DOHH2 (cell line): ENCODE measurements at regions not wholly inside any gene's neighbourhood (a gene's known extent, or its start where the extent isn't known, plus 50 kb on each side); places are given as distances from the start of the nearest gene placed in this dataset.

Source experiments
- H3F3A ChIP-seq: fragments of 200-600 bp; sonication (generic), shearing (Covaris generic); 2 replicates; pipeline ENCODE4 v1.6.0; 2016; ENCODE audit warnings: antibody characterized with exemption, mild to moderate bottlenecking; ENCODE audit not compliant: control insufficient read depth, insufficient read depth
- H3K27ac ChIP-seq: fragments of 200-600 bp; sonication (generic); 2 replicates; pipeline ENCODE4 v1.5.1; 2014; ENCODE audit warnings: low read depth, mild to moderate bottlenecking, low read length, moderate library complexity
- H3K27me3 ChIP-seq: fragments of 200-600 bp; sonication (generic); 2 replicates; pipeline ENCODE4 v1.6.1; 2014; ENCODE audit warnings: mild to moderate bottlenecking, low read length, mixed read lengths; ENCODE audit not compliant: control insufficient read depth
- H3K36me3 ChIP-seq: fragments of 200-600 bp; sonication (generic); 2 replicates; pipeline ENCODE4 v1.6.1; 2014; ENCODE audit warnings: mild to moderate bottlenecking, low read length, moderate library complexity, mixed read lengths; ENCODE audit not compliant: control insufficient read depth
- H3K4me1 ChIP-seq: fragments of 200-600 bp; sonication (generic); 2 replicates; pipeline ENCODE4 v1.6.1; 2014; ENCODE audit warnings: mild to moderate bottlenecking, low read length, mixed read lengths; ENCODE audit not compliant: control insufficient read depth
- H3K4me2 ChIP-seq: fragments of 200-600 bp; sonication (generic); 2 replicates; pipeline ENCODE4 v1.6.0; 2014; ENCODE audit warnings: mild to moderate bottlenecking, low read length, moderate library complexity
- H3K4me3 ChIP-seq: fragments of 200-600 bp; sonication (generic); 2 replicates; pipeline ENCODE4 v1.5.1; 2014; ENCODE audit warnings: mild to moderate bottlenecking, low read length, mixed read lengths
- H3K79me2 ChIP-seq: fragments of 200-600 bp; sonication (generic); 2 replicates; pipeline ENCODE4 v1.6.1; 2014; ENCODE audit warnings: mild to moderate bottlenecking, low read length, mixed read lengths; ENCODE audit not compliant: control insufficient read depth
- H3K9me2 ChIP-seq: fragments of 200-600 bp; sonication (generic); replicated peaks from 2 replicates; pipeline ENCODE4 v1.6.1; 2014; ENCODE audit warnings: mild to moderate bottlenecking, low read length, mixed read lengths; ENCODE audit not compliant: control insufficient read depth
- H3K9me3 ChIP-seq: fragments of 200-600 bp; sonication (generic); 2 replicates; pipeline ENCODE4 v1.6.1; 2014; ENCODE audit warnings: antibody characterized with exemption, low read length, mixed read lengths; ENCODE audit not compliant: control insufficient read depth, insufficient read depth
- H4K20me1 ChIP-seq: fragments of 200-600 bp; sonication (generic); 2 replicates; pipeline ENCODE4 v1.6.0; 2014; ENCODE audit warnings: low read depth, mild to moderate bottlenecking, antibody characterized with exemption, low read length, moderate library complexity; ENCODE audit not compliant: control insufficient read depth, insufficient read depth
- EZH2phosphoT487 ChIP-seq: fragments of 200-600 bp; sonication (generic); IDR thresholded peaks from 2 replicates; pipeline ENCODE4 v1.6.1; 2017; ENCODE audit warnings: borderline replicate concordance, mild to moderate bottlenecking, antibody characterized with exemption, low read length, moderate library complexity, mixed read lengths
- TF ChIP-seq, protein P1 (sequence below): fragments of 200-600 bp; sonication (generic); IDR thresholded peaks from one replicate; pipeline ENCODE4 v1.5.1; 2014; ENCODE audit warnings: antibody characterized with exemption, mild to moderate bottlenecking, low read depth, low read length; ENCODE audit not compliant: poor library complexity, severe bottlenecking

DNA sequence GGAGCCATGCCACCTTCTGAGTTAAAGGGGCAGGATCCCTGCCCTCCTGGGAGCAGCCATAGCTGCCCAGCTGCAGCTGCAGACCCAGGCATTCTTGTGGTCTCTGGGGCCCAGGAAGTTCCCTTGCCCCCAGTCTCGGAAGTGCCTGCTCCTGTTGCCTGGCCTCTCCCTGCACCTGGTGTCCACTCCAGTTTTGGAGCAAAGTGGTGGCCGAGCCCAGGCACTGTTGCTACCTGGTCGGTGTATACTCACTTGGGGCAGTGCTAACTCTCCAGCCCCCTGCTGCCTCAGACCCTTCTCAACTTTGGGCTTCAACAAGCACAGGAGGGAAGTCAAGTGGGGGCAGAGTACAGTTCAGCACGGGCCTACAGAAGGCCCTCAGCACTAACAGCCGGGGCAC, 352.9 kb upstream of the NCAM2 start:
- Histone ChIP-seq H3K4me3 (no peak overlapping the region), H3K27me3 (no peaks in the 10 kb centered on the region), H3K9me2 (no peaks in the 10 kb centered on the region), H3K4me1 (no peaks in the 10 kb centered on the region), H3K9me3 (peaks cover 17% of the 10 kb centered on the region; the same call in 1 of the 2 replicates), H3K27ac (no peak overlapping the region), H3K36me3 (no peaks in the 10 kb centered on the region), H3K4me2 (no peak overlapping the region), H3F3A (no peaks in the 10 kb centered on the region), H3K79me2 (no peaks in the 10 kb centered on the region), H4K20me1 (no peaks in the 10 kb centered on the region)
- TF ChIP-seq, protein P1, sequence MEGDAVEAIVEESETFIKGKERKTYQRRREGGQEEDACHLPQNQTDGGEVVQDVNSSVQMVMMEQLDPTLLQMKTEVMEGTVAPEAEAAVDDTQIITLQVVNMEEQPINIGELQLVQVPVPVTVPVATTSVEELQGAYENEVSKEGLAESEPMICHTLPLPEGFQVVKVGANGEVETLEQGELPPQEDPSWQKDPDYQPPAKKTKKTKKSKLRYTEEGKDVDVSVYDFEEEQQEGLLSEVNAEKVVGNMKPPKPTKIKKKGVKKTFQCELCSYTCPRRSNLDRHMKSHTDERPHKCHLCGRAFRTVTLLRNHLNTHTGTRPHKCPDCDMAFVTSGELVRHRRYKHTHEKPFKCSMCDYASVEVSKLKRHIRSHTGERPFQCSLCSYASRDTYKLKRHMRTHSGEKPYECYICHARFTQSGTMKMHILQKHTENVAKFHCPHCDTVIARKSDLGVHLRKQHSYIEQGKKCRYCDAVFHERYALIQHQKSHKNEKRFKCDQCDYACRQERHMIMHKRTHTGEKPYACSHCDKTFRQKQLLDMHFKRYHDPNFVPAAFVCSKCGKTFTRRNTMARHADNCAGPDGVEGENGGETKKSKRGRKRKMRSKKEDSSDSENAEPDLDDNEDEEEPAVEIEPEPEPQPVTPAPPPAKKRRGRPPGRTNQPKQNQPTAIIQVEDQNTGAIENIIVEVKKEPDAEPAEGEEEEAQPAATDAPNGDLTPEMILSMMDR: no peak
- no peak for TF ChIP-seq EZH2phosphoT487

DNA sequence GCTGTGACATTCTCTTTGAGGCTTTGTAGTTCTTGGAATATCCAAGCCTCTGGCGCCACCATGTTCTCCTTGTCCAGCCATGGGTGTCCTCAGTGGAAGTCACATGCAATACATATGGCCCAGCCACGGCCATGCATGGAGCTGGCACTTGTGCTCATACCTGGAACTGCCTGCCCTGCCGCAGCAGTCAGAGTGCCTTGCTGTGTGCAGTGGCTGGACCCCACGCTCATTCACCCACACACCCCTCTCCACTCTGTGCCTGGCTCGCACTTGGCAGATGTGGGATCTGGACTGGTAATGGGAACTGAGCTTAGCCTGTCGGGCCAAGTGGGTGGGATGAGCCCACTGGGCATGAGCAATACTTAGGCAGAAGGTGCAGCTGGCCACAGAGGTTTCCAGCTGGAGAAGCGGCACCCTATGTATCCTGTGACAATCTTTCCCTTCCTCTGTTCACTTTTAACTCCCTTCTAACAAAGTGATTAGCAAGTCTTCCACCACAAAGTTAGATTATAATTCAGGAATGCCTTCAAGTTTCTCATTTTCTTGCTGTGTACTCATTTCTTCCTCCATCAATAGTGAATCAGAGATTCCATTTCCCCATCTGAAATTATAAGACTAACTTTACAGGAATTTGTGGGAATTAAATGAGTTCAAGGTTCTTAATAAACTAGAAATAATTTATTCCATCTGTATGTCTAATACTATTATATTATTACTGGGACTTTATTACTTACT, 351.6 kb upstream of the NCAM2 start:
- no peak overlapping the region for H3K4me3 ChIP-seq
- TF ChIP-seq EZH2phosphoT487: no peak
- TF ChIP-seq, protein P1: no peak
- H3K9me3 ChIP-seq: peaks cover 17% of the 10 kb centered on the region; the same call in 1 of the 2 replicates
- H3K4me2 ChIP-seq: no peak overlapping the region
- H3K27me3 ChIP-seq: no peaks in the 10 kb centered on the region
- H3K27ac ChIP-seq: no peak overlapping the region
- no peaks in the 10 kb centered on the region for H3K4me1 ChIP-seq
- no peaks in the 10 kb centered on the region for H3K36me3 ChIP-seq
- no peaks in the 10 kb centered on the region for H3F3A ChIP-seq
- H4K20me1 ChIP-seq: no peaks in the 10 kb centered on the region
- H3K79me2 ChIP-seq: no peaks in the 10 kb centered on the region
- H3K9me2 ChIP-seq: no peaks in the 10 kb centered on the region

DNA sequence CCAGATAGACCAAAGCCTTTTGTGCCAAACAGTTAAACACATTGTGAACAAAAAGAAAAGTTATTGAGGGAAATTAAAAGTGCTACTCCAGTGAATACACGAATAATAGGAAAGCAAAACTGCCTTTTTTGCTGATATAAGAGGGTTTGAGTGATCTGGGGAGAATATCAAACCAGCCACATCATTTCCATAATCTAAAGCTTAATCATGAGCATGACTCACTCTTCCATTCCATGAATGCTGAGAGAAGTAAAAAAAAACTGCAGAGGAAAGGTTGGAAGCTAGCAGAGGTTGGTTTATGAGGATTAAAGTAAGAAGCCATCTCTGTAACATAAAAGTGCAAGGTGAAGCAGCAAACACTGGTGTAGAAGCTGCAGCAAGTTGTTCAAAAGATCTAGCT, 350.6 kb upstream of the NCAM2 start:
- Histone ChIP-seq H3K27me3 (no peaks in the 10 kb centered on the region), H3K4me2 (no peak overlapping the region), H3K4me1 (no peaks in the 10 kb centered on the region), H4K20me1 (no peaks in the 10 kb centered on the region), H3K4me3 (no peak overlapping the region), H3K9me3 (peaks cover 17% of the 10 kb centered on the region; the same call in 1 of the 2 replicates), H3K9me2 (no peaks in the 10 kb centered on the region), H3K79me2 (no peaks in the 10 kb centered on the region), H3F3A (no peaks in the 10 kb centered on the region), H3K27ac (no peak overlapping the region), H3K36me3 (no peaks in the 10 kb centered on the region)
- TF ChIP-seq, protein P1: no peak
- no peak for TF ChIP-seq EZH2phosphoT487
